ENCODE measurements at regions not wholly inside any gene's neighbourhood (a gene's known extent, or its start where the extent isn't known, plus 50 kb on each side); places are given as distances from the start of the nearest gene placed in this dataset.

DNA sequence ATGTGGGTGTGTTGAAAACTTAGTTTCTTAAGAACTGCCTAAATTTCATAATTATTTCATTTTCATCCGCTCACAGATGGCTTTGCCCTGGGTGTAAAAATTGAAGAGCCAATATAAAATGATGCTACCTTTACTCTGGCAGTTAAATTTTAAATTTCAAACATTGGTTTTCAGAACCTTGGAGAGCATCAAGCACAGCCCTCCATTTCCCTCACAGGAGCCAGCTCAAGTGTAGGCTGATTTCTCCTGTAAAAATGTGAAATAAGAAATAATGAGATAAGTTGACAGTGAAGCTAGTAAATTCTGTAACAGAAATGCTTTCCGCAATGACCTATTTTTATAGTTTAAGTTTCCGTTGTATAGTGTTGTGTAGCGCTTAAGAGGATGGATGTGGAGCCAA is 53.9 kb upstream of the AKT3 start:
- no peak for FAIRE-seq
- POLR2A ChIA-PET = no interaction called here
- no peak overlapping the region for H3K27ac ChIP-seq
- whole genome bisulfite sequencing (ENCODE audit: missing lambda C conversion rate) = 74% methylated on average over 4 of the region's 4 CpGs
- no peak for DNase-seq (ENCODE audit: low read depth in 1 of 2, low spot score in 1 of 2)
- no peaks in the 10 kb centered on the region for H3K9me3 ChIP-seq
- TF ChIP-seq SMC3 (IDR thresholded peaks at IDR 0.05) (no peak), HOXB5 (CRISPR knock-in tag; IDR thresholded peaks at IDR 0.05) (no peak), ZSCAN20 (CRISPR knock-in tag; IDR thresholded peaks at IDR 0.05) (no peak), REST (IDR thresholded peaks at IDR 0.05) (peak; percentile 94), EHMT2 (IDR thresholded peaks at IDR 0.05; ENCODE audit: low read depth) (peak; percentile 75; the same call in 1 of the 2 replicates)
- TF ChIP-seq, protein P1, sequence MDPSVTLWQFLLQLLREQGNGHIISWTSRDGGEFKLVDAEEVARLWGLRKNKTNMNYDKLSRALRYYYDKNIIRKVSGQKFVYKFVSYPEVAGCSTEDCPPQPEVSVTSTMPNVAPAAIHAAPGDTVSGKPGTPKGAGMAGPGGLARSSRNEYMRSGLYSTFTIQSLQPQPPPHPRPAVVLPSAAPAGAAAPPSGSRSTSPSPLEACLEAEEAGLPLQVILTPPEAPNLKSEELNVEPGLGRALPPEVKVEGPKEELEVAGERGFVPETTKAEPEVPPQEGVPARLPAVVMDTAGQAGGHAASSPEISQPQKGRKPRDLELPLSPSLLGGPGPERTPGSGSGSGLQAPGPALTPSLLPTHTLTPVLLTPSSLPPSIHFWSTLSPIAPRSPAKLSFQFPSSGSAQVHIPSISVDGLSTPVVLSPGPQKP (IDR thresholded peaks at IDR 0.05; ENCODE audit: low read depth, low read length) = no peak
- CTCF ChIA-PET = interaction anchor here (0.6 kb wide), 1 partner anchor 475 kb away, joined by 3 read pairs; no protein-coding TSS in a partner anchor
- ATAC-seq = no peak
- no peak overlapping the region for H3K4me2 ChIP-seq
- H3K4me1 ChIP-seq = no peaks in the 10 kb centered on the region
- no peak overlapping the region for H3K4me3 ChIP-seq

DNA sequence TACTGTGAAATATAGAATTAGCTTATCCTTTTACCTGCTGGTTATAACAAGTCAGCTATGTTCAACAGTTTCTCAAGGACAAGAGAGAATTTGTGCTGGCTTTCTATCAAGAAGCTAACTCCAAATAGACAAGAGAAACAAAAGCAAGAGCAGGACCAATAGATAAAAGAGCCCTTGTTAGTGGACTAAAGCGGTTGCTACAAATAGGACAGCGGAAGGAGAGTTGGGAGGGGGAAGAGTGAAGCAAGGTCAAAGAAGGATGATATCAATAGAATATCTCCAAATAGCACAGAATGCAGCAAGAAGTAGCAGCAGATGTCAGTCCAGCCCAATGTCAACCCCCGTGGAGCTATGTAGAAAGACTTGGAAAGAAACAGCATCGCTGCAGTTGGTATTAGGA is 53.0 kb upstream of the AKT3 start:
- Histone ChIP-seq H3K4me3 (no peak overlapping the region), H3K4me1 (no peaks in the 10 kb centered on the region), H3K27ac (no peak overlapping the region), H3K9me3 (no peaks in the 10 kb centered on the region), H3K4me2 (no peak overlapping the region)
- DNase-seq (ENCODE audit: low read depth in 1 of 2, low spot score in 1 of 2) (no peak), FAIRE-seq (no peak), ATAC-seq (no peak)
- 47% methylated on average over 4 of the region's 4 CpGs for WGBS (ENCODE audit: missing lambda C conversion rate)
- ChIA-PET CTCF (interaction anchor here (0.6 kb wide), 1 partner anchor 76 kb away, joined by 3 read pairs; no protein-coding TSS in a partner anchor), POLR2A (no interaction called here)
- no peak for TF ChIP-seq SREBF2 (IDR thresholded peaks at IDR 0.05)
- TF ChIP-seq HEYL (CRISPR knock-in tag; IDR thresholded peaks at IDR 0.05) = no peak
- no peak for TF ChIP-seq ZNF302 (CRISPR knock-in tag; IDR thresholded peaks at IDR 0.05)

- ChIA-PET POLR2A (interaction anchor here (0.6 kb wide), 1 partner anchor 20 kb away, joined by 3 read pairs; no protein-coding TSS in a partner anchor), CTCF (no interaction called here)
- H3K9me3 ChIP-seq = no peaks in the 10 kb centered on the region
- H3K4me3 ChIP-seq = no peak overlapping the region
- TF ChIP-seq, protein P2, sequence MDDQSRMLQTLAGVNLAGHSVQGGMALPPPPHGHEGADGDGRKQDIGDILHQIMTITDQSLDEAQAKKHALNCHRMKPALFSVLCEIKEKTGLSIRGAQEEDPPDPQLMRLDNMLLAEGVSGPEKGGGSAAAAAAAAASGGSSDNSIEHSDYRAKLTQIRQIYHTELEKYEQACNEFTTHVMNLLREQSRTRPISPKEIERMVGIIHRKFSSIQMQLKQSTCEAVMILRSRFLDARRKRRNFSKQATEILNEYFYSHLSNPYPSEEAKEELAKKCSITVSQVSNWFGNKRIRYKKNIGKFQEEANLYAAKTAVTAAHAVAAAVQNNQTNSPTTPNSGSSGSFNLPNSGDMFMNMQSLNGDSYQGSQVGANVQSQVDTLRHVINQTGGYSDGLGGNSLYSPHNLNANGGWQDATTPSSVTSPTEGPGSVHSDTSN (IDR thresholded peaks at IDR 0.05) = no peak
- no peak for TF ChIP-seq HOXA7 (CRISPR knock-in tag; IDR thresholded peaks at IDR 0.05)
- TF ChIP-seq NPAS2 (CRISPR knock-in tag; IDR thresholded peaks at IDR 0.05; ENCODE audit: borderline replicate concordance) = no peak
- no peak for TF ChIP-seq EP300 (IDR thresholded peaks at IDR 0.05)
- TF ChIP-seq CBX8 (IDR thresholded peaks at IDR 0.05) = no peak
- TF ChIP-seq HDAC2 (IDR thresholded peaks at IDR 0.05) = no peak
- TF ChIP-seq KDM5A (IDR thresholded peaks at IDR 0.05) = no peak
- TF ChIP-seq MAFK (IDR thresholded peaks at IDR 0.05; ENCODE audit: partially characterized antibody) = no peak
- no peak for TF ChIP-seq JUN (IDR thresholded peaks at IDR 0.05)
- no peak for TF ChIP-seq ATOH8 (CRISPR knock-in tag; IDR thresholded peaks at IDR 0.05; ENCODE audit: low read depth)
- no peak for TF ChIP-seq HOXB13 (CRISPR knock-in tag; IDR thresholded peaks at IDR 0.05; ENCODE audit: low read depth)
- TF ChIP-seq, protein P3, sequence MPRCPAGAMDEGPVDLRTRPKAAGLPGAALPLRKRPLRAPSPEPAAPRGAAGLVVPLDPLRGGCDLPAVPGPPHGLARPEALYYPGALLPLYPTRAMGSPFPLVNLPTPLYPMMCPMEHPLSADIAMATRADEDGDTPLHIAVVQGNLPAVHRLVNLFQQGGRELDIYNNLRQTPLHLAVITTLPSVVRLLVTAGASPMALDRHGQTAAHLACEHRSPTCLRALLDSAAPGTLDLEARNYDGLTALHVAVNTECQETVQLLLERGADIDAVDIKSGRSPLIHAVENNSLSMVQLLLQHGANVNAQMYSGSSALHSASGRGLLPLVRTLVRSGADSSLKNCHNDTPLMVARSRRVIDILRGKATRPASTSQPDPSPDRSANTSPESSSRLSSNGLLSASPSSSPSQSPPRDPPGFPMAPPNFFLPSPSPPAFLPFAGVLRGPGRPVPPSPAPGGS (IDR thresholded peaks at IDR 0.05) = no peak
- no peak for TF ChIP-seq FOSB (CRISPR knock-in tag; IDR thresholded peaks at IDR 0.05)
- 7% methylated on average over 2 of the region's 2 CpGs for WGBS (ENCODE audit: missing lambda C conversion rate)
- ATAC-seq (no peak; a peak in 1 of 6 replicates), FAIRE-seq (no peak), DNase-seq (ENCODE audit: low read depth in 1 of 2, low spot score in 1 of 2) (no peak)
- no peak overlapping the region for H3K4me2 ChIP-seq
- H3K4me1 ChIP-seq = no peaks in the 10 kb centered on the region
- H3K27ac ChIP-seq = no peak overlapping the region
Observed at GRCh38 chr1:243902100-243902499, 52.1 kb upstream of the AKT3 start.
